Suppressor macrophage treated with lipopolysaccharide for 4 hours (primary cell): ENCODE measurements at regions not wholly inside any gene's neighbourhood (a gene's known extent, or its start where the extent isn't known, plus 50 kb on each side); places are given as distances from the start of the nearest gene placed in this dataset.

ENCODE experiments used
- DNase-seq: peaks from one replicate; pipeline ENCODE4 v3.0.0-alpha.2; 2020

GRCh38 chr13:82772816-82773215, 1109.5 kb downstream of the SLITRK1 start:
- no peak for DNase-seq

DNA sequence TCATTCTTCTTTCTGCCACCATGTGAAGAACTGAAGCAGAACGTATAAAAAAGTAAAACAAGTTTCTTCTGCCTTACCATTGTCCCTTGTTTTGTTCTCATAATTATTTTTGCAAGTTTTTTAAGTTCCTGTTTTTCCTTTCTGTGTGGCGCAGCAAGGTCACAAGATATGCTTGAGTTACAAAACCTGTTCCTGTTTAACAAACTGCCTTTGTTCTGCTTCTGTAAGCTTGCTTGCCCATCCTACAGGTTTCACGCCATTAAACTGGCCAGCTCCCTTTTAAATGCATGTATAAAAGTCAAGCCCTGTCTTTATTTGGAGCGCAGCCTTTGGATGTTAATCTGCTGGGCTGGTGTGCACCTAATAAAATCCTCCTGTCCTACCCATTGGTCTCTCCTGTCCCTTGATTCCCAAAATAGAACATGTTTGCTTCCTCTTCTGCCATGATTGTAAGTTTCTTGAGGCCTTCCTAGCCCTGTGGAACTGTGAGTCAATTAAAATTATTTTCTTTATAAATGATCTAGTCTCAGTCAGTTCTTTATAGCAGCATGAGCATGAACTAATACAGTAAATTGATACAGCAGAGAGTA, 1115.4 kb downstream of the SLITRK1 start:
- peak; percentile 6 for DNase-seq

- no peak for DNase-seq
Observed at GRCh38 chr13:82758044-82758443, 1124.2 kb downstream of the SLITRK1 start.

DNA sequence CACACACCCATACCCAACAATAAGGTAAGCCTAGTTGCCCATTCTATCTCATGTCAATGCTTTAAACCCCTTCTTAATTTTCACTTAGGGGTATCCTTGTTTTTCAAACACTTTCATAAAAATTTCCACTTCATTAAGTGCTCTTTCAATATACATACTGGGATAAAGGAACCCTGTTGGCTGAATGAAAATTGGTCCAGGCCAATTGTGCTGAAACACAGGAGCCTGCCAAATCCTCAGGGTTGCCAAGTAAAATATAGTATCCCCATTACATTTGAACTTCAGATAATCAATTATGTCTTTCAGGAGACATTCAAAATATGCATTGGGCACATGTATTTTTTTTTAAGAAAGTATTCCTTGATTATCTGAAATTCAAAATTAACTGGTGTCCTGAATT, 1131.1 kb downstream of the SLITRK1 start:
- DNase-seq: no peak

- no peak for DNase-seq
Observed at GRCh38 chr13:82749551-82749950, 1132.7 kb downstream of the SLITRK1 start.

GRCh38 chr13:82747958-82748357, 1134.3 kb downstream of the SLITRK1 start:
- no peak for DNase-seq

DNA sequence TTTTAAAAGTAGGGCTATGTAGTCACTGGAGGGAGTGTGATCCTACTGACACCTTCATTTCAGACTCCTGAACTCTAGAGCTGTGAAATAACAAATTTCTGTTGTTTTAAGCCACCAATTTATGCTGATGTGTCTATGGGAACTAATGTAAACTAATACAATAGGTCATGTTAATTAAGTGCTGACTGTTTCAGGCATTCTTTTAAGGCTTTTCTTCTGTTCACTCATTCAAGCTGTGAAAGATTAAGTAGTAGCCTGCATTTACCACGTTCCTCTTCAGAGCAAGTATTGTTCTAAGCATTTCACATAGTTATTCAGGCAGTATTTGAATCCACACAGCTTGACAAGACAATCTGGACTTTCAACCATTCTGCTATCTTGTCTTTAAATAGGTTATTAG, 1135.0 kb downstream of the SLITRK1 start:
- DNase-seq: no peak

DNA sequence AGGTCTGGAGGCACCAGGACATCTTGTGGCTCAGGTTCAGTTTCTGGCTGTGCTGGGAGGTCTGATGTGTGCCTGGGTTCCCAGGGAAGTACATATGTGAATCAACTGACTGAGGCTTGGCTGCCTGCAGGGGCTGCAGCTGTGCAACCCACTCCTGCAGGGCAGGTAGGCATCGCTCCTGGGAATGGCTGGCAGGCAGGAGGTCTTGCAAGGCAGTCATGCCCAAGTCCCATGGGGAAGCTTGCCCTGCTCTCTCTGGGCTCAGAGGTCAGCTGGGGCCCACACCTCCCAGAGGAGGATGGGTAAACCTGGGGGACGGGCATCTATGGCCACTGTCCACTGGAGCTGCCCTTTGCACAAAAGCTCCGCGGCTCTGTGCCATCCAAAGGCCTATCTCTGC, 1141.8 kb downstream of the SLITRK1 start:
- DNase-seq: no peak

DNA sequence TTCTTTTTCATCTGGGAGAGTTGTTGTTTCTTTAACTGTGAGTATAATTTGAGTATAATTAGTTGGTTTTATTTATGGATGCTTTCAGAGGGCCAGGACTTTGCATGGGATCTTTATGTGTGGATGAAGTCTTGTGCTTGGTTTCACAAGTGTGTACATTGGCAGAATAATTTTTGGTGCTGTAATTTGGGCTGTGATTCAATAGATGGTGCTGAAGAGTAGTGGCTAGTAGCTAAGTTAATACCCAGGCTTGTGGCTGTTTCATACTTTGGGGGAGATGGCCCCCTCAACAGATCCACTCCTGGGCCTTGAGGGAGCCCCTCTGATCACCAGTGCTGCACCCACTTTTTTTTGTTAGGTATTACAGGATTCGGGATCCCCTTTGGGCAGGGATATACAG, 1142.4 kb downstream of the SLITRK1 start:
- DNase-seq: no peak

- no peak for DNase-seq
Observed at GRCh38 chr13:82729401-82729800, 1152.9 kb downstream of the SLITRK1 start.

DNA sequence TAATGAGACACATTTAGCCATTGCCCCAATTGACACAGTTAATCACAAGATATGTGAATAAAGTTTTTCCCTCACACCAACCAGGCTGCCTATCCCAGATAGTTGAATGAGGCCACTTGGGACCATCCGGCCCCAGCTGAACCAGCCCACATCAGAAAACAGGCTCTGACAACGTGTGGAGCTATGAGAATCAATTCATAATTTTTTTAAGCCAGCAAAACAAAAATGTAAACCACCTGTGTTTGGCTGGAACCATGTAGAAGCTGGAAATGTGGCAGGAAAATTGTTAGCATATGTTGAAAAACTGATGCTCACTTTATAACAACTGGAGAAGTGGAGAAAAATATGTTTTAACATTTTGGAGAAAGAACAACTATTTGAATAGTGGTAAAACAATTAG, 1161.3 kb downstream of the SLITRK1 start:
- no peak for DNase-seq

DNA sequence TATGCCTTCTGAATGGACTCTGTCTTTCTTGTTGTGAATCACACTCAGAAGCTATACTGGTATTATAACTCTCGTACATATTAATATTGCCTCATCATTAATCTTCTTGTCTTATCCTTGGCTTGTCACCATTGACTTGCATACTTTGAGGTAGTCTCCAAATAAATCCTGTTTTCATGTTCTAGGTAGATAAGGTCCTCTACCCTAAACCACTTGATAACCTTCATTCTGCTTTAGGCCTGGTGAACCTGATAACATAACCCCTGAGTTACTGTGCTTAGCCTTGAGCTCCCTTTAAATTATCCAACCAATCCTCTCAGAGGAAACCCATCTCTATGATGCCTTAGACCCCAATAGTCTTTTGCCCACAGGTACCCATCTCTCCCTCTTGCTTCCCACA, 1162.3 kb downstream of the SLITRK1 start:
- no peak for DNase-seq

DNA sequence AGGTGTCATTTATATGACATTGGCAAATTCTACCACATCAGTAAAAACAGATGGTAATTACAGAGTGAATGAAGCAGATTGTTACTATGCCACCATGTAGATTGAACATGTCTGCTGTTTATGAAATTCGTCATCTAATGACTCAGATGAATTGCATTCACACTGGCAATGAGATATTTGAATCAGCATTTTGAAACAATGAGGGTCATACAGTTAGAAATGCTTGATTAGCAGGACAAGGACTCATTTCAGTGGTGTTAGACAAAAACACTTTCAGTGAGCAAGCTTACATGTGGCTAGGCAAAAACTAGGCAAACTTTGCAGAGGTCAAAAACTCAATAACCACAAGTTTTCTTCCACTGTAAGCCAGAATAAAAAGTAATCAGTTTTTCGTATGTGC, 1165.0 kb downstream of the SLITRK1 start:
- no peak for DNase-seq

GRCh38 chr13:82713687-82714405, 1168.4 kb downstream of the SLITRK1 start:
- no peak for DNase-seq

GRCh38 chr13:82702513-82702912, 1179.8 kb downstream of the SLITRK1 start:
- no peak for DNase-seq

DNA sequence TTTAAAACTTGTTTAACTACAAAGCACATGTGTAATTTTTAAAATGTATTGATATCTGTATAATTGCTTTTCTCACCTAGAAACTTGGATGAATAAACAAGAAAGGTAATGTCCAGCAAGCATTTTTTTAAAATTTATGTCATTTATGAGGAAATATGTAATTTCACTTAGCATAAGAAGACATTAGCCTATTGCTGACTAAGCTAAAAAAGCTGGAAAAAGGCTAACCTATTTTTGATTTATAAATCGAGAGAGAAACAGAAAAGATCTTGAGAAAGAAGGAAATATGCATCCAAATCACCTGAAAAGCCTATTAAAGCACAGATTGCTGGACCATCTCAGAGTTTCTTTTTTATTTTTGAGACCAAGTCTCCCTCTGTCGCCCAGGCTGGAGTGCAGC, 1181.3 kb downstream of the SLITRK1 start:
- no peak for DNase-seq

GRCh38 chr13:82698941-82699340, 1183.3 kb downstream of the SLITRK1 start:
- DNase-seq: no peak

GRCh38 chr13:82698383-82698782, 1183.9 kb downstream of the SLITRK1 start:
- DNase-seq: no peak

DNA sequence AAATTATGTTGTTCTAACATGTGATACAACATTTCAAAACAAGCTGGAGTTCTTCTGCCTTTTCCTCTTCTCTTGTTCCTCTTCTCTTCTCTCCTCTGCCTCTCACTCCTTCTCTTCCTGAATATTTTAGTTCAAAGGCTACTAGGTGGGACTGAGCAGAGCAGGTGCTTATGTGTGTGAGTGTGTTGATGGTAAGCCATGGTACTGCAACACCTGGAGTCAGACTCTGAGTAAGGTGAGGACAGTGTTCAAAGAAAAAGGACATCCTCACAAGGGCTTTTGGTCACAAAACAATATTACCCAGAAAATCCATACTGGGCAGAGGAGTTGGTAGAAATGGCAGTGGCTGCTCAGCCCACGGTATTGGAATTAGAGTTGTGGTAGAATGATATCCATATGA, 1188.7 kb downstream of the SLITRK1 start:
- no peak for DNase-seq

DNA sequence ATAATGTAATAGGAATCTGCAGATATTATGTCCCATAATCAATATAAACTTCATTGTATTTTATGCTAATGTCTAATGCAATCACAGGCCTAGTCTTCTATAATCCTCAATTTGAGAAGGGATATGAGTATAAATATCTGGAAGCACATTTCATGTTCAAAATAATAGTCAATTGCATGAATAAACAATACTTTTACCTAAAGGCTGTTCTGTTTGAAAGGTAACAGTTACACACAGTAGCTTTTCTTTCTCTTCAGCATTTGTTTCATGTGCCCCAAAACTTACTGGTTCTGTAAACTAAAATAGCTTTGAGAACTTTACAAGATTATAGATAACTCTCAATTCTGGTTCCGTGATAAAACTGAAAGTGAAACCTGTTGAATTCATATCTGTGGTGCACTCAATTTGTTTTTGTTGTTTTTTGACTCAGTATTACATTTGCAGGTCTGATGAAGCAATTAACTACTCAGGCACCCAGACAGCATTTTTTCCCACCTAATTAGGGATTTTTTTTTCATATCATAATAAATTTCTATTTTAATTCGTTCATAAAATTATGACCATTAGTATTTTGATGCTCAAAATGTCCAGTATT, 1193.8 kb downstream of the SLITRK1 start:
- DNase-seq: peak; percentile 35

- DNase-seq: no peak
Observed at GRCh38 chr13:82687884-82688283, 1194.4 kb downstream of the SLITRK1 start.

- DNase-seq: no peak
Observed at GRCh38 chr13:82681535-82681934, 1200.7 kb downstream of the SLITRK1 start.

DNA sequence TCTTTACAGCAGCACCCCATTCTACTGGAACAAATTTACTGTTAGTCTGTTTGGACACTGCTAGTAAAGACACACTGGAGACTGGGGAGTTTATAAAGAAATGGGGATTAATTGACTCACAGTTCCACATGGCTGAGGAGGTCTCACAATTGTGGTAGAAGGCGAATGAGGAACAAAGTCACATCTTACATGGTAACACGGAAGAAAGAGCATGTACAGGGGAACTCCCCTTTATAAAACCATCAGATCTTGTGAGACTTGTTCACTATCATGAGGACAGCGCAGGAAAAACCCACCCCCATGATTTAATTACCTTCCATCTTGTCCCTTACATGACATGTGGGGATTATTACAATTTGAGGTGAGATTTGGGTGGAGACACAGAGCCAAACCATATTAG, 1204.2 kb downstream of the SLITRK1 start:
- no peak for DNase-seq

- DNase-seq: no peak
Observed at GRCh38 chr13:82675024-82675423, 1207.2 kb downstream of the SLITRK1 start.

DNA sequence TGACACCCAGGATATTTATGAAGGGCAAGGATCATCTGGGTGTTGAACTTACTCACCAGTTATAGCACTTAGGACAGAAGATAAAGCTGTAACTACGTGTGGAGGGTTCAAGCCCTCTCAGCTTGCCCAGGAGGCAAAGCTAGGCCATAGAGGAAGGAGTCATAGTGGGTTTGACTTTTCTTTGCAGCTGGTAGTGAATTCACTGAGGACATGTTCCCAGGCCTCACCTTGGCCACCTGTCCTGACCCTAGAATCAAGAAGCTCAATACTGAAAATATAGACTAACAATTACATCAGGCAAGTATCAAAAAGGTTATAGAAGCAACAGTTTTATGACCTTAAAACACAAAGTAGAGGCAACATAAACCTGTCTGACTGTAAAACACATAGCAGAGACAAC, 1207.7 kb downstream of the SLITRK1 start:
- no peak for DNase-seq
